Esophagus squamous epithelium (tissue), 5 donors: ENCODE measurements at regions not wholly inside any gene's neighbourhood (a gene's known extent, or its start where the extent isn't known, plus 50 kb on each side); places are given as distances from the start of the nearest gene placed in this dataset.
"Not testable (repeated sequence)": the region's sequence is repeated elsewhere in the genome, so short reads cannot be mapped to it uniquely, and the experiment has no call there.

ENCODE experiments used
- DNase-seq: peaks from one replicate; lab custom pipeline; 2025; lab: John Stamatoyannopoulos, UW
- H3K27ac ChIP-seq, 4 donors: fragments of 200-600 bp; sonication (generic); one replicate each; pipeline ENCODE4 v1.5.1; 2016 to 2019; ENCODE audit warnings: mild to moderate bottlenecking in 1 of 4
- H3K27me3 ChIP-seq, 4 donors: fragments of 200-600 bp; sonication (generic); 1 replicate in 3 of 4; 2 replicates in 1 of 4; pipeline versions ENCODE4 v1.5.1 to v1.6.0; 2017 to 2021; ENCODE audit warnings: antibody characterized with exemption in 1 of 4
- H3K36me3 ChIP-seq, 3 donors: fragments of 200-600 bp; sonication (generic); one replicate each; pipeline ENCODE4 v1.5.1; 2016 to 2019
- H3K4me1 ChIP-seq, 3 donors: fragments of 200-600 bp; sonication (generic); one replicate each; pipeline ENCODE4 v1.5.1; 2017 to 2019
- H3K4me3 ChIP-seq, 4 donors: fragments of 200-600 bp; sonication (generic); 1 replicate in 3 of 4; 2 replicates in 1 of 4; pipeline ENCODE4 v1.5.1; 2016 to 2019; ENCODE audit warnings: mild to moderate bottlenecking in 2 of 4, moderate library complexity in 1 of 4
- H3K9me3 ChIP-seq, 3 donors: fragments of 200-600 bp; sonication (generic); one replicate each; pipeline ENCODE4 v1.5.1; 2016 to 2019
- POLR2A ChIP-seq, 4 donors: fragments of 450-650 bp; IDR thresholded peaks; one replicate each; pipeline ENCODE4 v1.6.1; 2017; ENCODE audit warnings: antibody characterized with exemption in 4 of 4, mild to moderate bottlenecking in 4 of 4, moderate library complexity in 3 of 4
- WGBS, 2 donors: methylation state at CpG; one replicate each; pipeline ENCODE4 v1.1.5; 2018; 5-methylcytosine and 5-hydroxymethylcytosine counted together
- intact Hi-C: fragments of 100-400 bp; cut with DNase I; formaldehyde crosslinking; loops from one replicate; pipeline ENCODE4 v1.15.0; 2022
- TF ChIP-seq, protein P1 (sequence below), 6 experiments: fragments of 450-650 bp in 4 of 6; fragments of 200-600 bp in 2 of 6; sonication (generic) in 2 of 6; IDR thresholded peaks; one replicate each; pipeline ENCODE4 v1.5.1; 2016 to 2019; ENCODE audit warnings: antibody characterized with exemption in 6 of 6, mild to moderate bottlenecking in 4 of 6, moderate library complexity in 4 of 6
- donor health status: DM: yes; HTN: yes; CAD: no.

DNA sequence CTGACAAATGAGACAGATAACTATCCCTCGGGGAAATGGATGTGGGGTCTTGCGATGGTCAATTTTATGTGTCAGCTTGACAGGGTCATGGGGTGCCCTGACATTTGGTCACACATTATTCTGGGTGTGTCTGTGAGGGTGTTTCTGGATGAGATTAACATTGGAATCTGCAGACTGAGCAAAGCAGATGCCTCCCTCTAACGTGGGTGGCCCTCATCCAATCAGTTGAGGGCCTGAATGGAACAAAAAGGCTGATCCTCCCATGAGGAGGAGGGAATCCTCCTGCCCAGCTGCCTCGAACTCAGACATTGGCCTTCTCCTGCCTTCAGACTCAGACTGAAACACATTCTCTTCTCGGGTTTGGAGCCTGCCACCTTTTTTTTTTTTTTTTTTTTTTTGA, 69.0 kb downstream of the MINAR1 start:
- intact Hi-C loops, result no loop called here
- no peaks in the 10 kb centered on the region for H3K9me3 ChIP-seq
- no peaks in the 10 kb centered on the region for H3K36me3 ChIP-seq
- DNase-seq, result no peak
- H3K4me1 ChIP-seq, result no peaks in the 10 kb centered on the region
- peaks cover 0 to 23% (median 0%) of the 10 kb centered on the region in 4 donors for H3K27me3 ChIP-seq
- TF ChIP-seq, protein P1, sequence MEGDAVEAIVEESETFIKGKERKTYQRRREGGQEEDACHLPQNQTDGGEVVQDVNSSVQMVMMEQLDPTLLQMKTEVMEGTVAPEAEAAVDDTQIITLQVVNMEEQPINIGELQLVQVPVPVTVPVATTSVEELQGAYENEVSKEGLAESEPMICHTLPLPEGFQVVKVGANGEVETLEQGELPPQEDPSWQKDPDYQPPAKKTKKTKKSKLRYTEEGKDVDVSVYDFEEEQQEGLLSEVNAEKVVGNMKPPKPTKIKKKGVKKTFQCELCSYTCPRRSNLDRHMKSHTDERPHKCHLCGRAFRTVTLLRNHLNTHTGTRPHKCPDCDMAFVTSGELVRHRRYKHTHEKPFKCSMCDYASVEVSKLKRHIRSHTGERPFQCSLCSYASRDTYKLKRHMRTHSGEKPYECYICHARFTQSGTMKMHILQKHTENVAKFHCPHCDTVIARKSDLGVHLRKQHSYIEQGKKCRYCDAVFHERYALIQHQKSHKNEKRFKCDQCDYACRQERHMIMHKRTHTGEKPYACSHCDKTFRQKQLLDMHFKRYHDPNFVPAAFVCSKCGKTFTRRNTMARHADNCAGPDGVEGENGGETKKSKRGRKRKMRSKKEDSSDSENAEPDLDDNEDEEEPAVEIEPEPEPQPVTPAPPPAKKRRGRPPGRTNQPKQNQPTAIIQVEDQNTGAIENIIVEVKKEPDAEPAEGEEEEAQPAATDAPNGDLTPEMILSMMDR (IDR thresholded peaks at IDR 0.05), result no peak
- no peak for TF ChIP-seq POLR2A (IDR thresholded peaks at IDR 0.05)
- WGBS, 2 donors, result 48 to 55% methylated on average over 5 of the region's 5 CpGs
- no peak overlapping the region for H3K27ac ChIP-seq
- no peak overlapping the region for H3K4me3 ChIP-seq

DNA sequence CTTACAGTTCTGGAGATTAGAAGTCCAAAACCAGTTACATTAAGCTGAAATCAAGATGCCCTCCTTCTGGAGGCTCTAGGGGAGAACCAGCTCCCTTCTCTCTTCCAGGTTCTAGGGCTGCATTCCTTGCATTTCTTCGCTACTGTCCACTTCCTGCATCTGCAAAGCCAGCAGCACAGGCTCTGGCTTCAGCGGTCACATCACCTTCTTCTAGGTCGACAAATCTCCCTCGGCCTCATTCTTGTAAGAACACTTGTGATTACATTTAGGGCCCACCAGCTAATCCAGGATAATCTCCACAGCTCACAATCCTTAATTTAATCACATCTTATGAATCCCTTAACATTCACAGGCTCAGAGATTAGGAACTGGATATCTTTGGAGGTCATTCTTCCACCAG, 73.8 kb downstream of the MINAR1 start:
- intact Hi-C loops, result no loop called here
- no peak overlapping the region for H3K27ac ChIP-seq
- TF ChIP-seq, protein P1 (IDR thresholded peaks at IDR 0.05), result no peak
- H3K4me1 ChIP-seq, result no peaks in the 10 kb centered on the region
- no peak for DNase-seq
- H3K4me3 ChIP-seq, result no peak overlapping the region
- H3K9me3 ChIP-seq, result no peaks in the 10 kb centered on the region
- H3K36me3 ChIP-seq, result no peaks in the 10 kb centered on the region
- no peaks in the 10 kb centered on the region for H3K27me3 ChIP-seq
- WGBS, 2 donors, result 81 to 83% methylated on average over 4 of the region's 4 CpGs

DNA sequence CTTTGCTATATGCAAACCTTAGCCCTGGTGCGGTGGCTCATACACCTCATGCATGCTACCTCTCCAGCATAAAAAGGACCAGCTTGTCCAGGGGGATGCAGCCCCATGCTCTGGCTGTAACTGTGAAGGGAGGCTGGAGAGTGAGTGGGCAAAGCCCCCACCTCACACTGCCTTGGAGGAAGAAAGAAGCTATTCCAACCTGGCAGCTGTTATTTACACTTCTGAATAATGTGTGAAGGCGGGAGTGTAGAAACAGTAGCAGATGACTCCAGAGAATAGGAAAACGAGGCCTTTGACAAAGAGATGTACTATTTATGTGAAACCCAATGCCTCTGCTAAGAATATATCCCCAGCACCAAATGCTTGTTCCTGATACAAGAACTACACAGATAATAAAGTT, 80.7 kb downstream of the MINAR1 start:
- H3K4me1 ChIP-seq, DNase-seq, H3K4me3 ChIP-seq, H3K36me3 ChIP-seq, H3K27ac ChIP-seq, H3K27me3 ChIP-seq, H3K9me3 ChIP-seq, intact Hi-C loops: not testable (repeated sequence)
- WGBS, 2 donors, result 36 to 51% methylated on average over 2 of the region's 3 CpGs

DNA sequence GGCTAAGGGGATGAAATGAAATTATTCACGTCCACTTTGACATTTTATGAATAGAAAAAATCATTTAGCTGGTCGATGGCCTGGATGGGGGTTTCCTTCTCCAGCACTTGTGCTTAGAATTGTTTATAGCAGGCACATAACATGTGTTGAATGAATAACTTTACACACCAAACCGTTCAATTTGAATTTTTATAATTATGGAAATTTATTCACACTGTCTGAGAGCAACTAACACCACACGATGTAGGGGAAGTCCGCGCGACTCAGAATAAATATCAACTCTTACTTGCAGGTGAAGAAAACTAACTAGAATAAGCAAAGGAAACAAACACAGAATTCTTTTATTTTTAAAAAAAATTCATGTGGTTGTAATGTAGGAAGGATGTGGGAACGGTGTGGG, 81.3 kb downstream of the MINAR1 start:
- Histone ChIP-seq H3K4me3 (no peak overlapping the region), H3K9me3 (no peaks in the 10 kb centered on the region), H3K4me1 (no peaks in the 10 kb centered on the region), H3K27me3 (peaks cover 0 to 5% (median 0%) of the 10 kb centered on the region in 4 donors), H3K27ac (no peak overlapping the region), H3K36me3 (no peaks in the 10 kb centered on the region)
- no peak for DNase-seq
- intact Hi-C loops, result no loop called here
- TF ChIP-seq POLR2A (IDR thresholded peaks at IDR 0.05), result no peak
- TF ChIP-seq, protein P1 (IDR thresholded peaks at IDR 0.05), result no peak
- WGBS, 2 donors, result 73 to 79% methylated on average over 8 of the region's 8 CpGs

DNA sequence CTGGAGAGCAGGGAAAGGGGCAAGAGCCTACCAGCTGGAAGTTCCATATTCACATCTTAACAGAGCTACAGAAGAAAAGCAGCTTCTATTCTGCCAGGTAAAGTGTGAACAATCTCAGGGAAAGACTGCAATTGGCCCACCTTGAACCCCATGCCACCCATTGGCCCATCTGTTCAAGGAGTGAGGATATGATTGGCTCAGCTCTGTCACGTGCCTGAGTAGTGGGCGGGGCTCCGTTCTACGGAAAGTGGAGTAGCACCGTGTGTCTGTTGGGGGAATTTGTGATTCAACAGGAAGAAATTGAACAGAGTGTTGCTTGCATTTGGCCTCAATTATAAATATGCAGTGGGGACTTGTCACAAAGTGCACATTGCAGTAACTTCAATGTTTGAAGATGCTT, 81.8 kb downstream of the MINAR1 start:
- no peaks in the 10 kb centered on the region for H3K36me3 ChIP-seq
- no peak for TF ChIP-seq POLR2A (IDR thresholded peaks at IDR 0.05)
- TF ChIP-seq, protein P1 (IDR thresholded peaks at IDR 0.05), result no peak
- intact Hi-C loops, result no loop called here
- H3K9me3 ChIP-seq, result no peaks in the 10 kb centered on the region
- no peak overlapping the region for H3K27ac ChIP-seq
- H3K4me3 ChIP-seq, result no peak overlapping the region
- 84 to 93% methylated on average over 5 of the region's 5 CpGs for WGBS, 2 donors
- H3K27me3 ChIP-seq, result peaks cover 0 to 8% (median 0%) of the 10 kb centered on the region in 4 donors
- H3K4me1 ChIP-seq, result no peaks in the 10 kb centered on the region
- DNase-seq, result no peak
